CD4-positive, alpha-beta T cell (primary cell): ENCODE measurements at regions not wholly inside any gene's neighbourhood (a gene's known extent, or its start where the extent isn't known, plus 50 kb on each side); places are given as distances from the start of the nearest gene placed in this dataset.

Source experiments
- ATAC-seq: fragments of 200-7000 bp; cut with Tn5 transposase; one replicate; pipeline ENCODE4 v1.10.0; 2022; ENCODE audit warnings: mild to moderate bottlenecking; ENCODE audit not compliant: poor library complexity
- CTCF ChIA-PET: fragments of 350-600 bp; sonication (Branson Sonifier 250); formaldehyde crosslinking; loops from one replicate; lab custom pipeline; 2021; ENCODE audit warnings: antibody characterized with exemption, inconsistent platforms; lab: Charles Lee
- POLR2A ChIA-PET: fragments of 350-600 bp; sonication (Branson Sonifier 250); formaldehyde crosslinking; loops from one replicate; lab custom pipeline; 2021; ENCODE audit warnings: antibody characterized with exemption, inconsistent platforms; lab: Charles Lee
- DNase-seq, 14 experiments: peaks; one replicate each; pipeline ENCODE4 v3.0.0-alpha.2; 2013 to 2020; ENCODE audit warnings: mixed read lengths in 2 of 14
- H3K27ac ChIP-seq, 2 donors: one replicate each; pipeline versions ENCODE4 v1.5.1 to v1.7.0; 2013; ENCODE audit warnings: low read length in 2 of 2, low read depth in 1 of 2, mild to moderate bottlenecking in 1 of 2
- H3K27me3 ChIP-seq, 2 experiments: 1 replicate in 1 of 2; 2 replicates in 1 of 2; pipeline versions ENCODE4 v1.6.1 to v1.7.0; 2013; ENCODE audit warnings: low read length in 2 of 2, control low read depth in 1 of 2, mild to moderate bottlenecking in 1 of 2, moderate library complexity in 1 of 2; ENCODE audit not compliant: insufficient read depth in 2 of 2, control insufficient read depth in 1 of 2
- H3K36me3 ChIP-seq: one replicate; pipeline ENCODE4 v1.6.1; 2013; ENCODE audit warnings: low read length, control low read depth; ENCODE audit not compliant: insufficient read depth
- H3K4me1 ChIP-seq: one replicate; pipeline ENCODE4 v1.6.1; 2013; ENCODE audit warnings: low read length, control low read depth; ENCODE audit not compliant: insufficient read depth
- H3K4me3 ChIP-seq: one replicate; pipeline ENCODE4 v1.5.1; 2013; ENCODE audit warnings: mild to moderate bottlenecking, low read length, moderate library complexity
- H3K9me3 ChIP-seq, 2 experiments: 1 replicate in 1 of 2; 2 replicates in 1 of 2; pipeline versions ENCODE4 v1.6.1 to v1.7.0; 2013; ENCODE audit warnings: low read length in 2 of 2, mild to moderate bottlenecking in 2 of 2, control low read depth in 1 of 2, moderate library complexity in 1 of 2; ENCODE audit not compliant: control insufficient read depth in 1 of 2, insufficient read depth in 1 of 2
- H3K27ac Mint-ChIP-seq: one replicate; pipeline ENCODE4 v1.8.0; 2020; ENCODE audit warnings: mixed read lengths
- H3K27me3 Mint-ChIP-seq: one replicate; pipeline ENCODE4 v1.8.0; 2021; ENCODE audit warnings: mixed read lengths
- H3K36me3 Mint-ChIP-seq: one replicate; pipeline ENCODE4 v1.8.0; 2021; ENCODE audit warnings: low read depth, mixed read lengths
- H3K4me1 Mint-ChIP-seq: one replicate; pipeline ENCODE4 v1.8.0; 2021; ENCODE audit warnings: low read depth, mixed read lengths
- H3K4me3 Mint-ChIP-seq: one replicate; pipeline ENCODE4 v1.8.0; 2020; ENCODE audit warnings: mild to moderate bottlenecking, mixed read lengths
- H3K9me3 Mint-ChIP-seq: one replicate; pipeline ENCODE4 v1.8.0; 2020; ENCODE audit warnings: mixed read lengths
- intact Hi-C, 2 experiments: fragments of 100-400 bp; cut with DNase I in 1 of 2; cut with micrococcal nuclease in 1 of 2; formaldehyde crosslinking; loops; one replicate each; pipeline versions ENCODE4 v1.15.1 to v1.9.0; 2023 to 2025; cut with DNase I, micrococcal nuclease
- TF ChIP-seq, protein P1 (sequence below): fragments of 200-600 bp; IDR thresholded peaks from one replicate; pipeline ENCODE4 v1.8.0; 2022; ENCODE audit warnings: antibody characterized with exemption, mild to moderate bottlenecking

DNA sequence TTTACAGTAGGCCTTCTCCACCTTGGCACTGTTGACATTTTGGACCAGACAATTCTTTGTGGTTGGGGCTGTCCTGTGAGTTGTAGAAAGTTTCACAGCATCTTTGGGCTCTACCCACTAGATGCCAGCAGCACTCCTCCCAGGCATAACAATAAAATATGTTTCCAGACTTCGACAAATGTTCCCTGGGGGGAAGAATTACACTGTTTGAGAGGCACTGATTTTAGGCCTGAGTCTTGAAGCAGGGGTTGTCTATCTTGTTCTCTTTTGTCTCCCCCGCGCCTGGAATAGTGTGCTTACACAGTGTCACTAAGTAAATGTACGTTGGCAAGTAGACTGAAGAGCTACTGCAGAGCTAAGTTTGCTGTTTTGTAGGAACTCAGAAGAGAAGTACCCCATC lies 254.4 kb upstream of the BOD1L1 start:
- H3K9me3 Mint-ChIP-seq: no peaks in the 10 kb centered on the region
- TF ChIP-seq, protein P1, sequence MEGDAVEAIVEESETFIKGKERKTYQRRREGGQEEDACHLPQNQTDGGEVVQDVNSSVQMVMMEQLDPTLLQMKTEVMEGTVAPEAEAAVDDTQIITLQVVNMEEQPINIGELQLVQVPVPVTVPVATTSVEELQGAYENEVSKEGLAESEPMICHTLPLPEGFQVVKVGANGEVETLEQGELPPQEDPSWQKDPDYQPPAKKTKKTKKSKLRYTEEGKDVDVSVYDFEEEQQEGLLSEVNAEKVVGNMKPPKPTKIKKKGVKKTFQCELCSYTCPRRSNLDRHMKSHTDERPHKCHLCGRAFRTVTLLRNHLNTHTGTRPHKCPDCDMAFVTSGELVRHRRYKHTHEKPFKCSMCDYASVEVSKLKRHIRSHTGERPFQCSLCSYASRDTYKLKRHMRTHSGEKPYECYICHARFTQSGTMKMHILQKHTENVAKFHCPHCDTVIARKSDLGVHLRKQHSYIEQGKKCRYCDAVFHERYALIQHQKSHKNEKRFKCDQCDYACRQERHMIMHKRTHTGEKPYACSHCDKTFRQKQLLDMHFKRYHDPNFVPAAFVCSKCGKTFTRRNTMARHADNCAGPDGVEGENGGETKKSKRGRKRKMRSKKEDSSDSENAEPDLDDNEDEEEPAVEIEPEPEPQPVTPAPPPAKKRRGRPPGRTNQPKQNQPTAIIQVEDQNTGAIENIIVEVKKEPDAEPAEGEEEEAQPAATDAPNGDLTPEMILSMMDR: no peak
- H3K4me3 Mint-ChIP-seq: no peak overlapping the region
- Histone ChIP-seq H3K9me3 (no peaks in the 10 kb centered on the region), H3K4me1 (no peaks in the 10 kb centered on the region), H3K4me3 (no peak overlapping the region), H3K36me3 (no peaks in the 10 kb centered on the region), H3K27me3 (no peaks in the 10 kb centered on the region), H3K27ac (no peak overlapping the region)
- H3K4me1 Mint-ChIP-seq: no peaks in the 10 kb centered on the region
- no peaks in the 10 kb centered on the region for H3K27me3 Mint-ChIP-seq
- CTCF ChIA-PET: no interaction called here
- DNase-seq (no peak), ATAC-seq (no peak)
- POLR2A ChIA-PET: no interaction called here
- no peaks in the 10 kb centered on the region for H3K36me3 Mint-ChIP-seq
- intact Hi-C loops: no loop called here
- no peak overlapping the region for H3K27ac Mint-ChIP-seq

DNA sequence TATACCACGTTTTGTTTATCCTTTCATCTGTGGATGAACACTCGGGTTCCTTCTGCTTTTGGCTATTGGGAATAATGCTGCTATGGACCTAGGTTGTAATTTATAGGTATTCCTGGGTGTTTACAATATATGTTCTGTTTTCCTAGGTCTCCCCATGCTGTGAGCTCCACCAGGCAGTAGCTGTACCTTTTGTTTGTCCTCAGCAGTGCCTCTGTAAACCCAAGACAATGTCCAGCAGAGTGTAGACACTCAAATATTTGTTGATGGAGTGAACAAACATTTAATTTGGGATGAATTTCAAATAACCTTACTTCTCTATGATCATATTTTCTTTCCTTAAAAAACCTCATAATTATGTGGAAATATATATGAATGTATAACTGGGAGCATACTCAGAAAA lies 259.5 kb upstream of the BOD1L1 start:
- intact Hi-C loops: no loop called here
- H3K4me3 ChIP-seq: no peak overlapping the region
- no peak overlapping the region for H3K4me3 Mint-ChIP-seq
- no peak for ATAC-seq
- H3K27me3 ChIP-seq: no peaks in the 10 kb centered on the region
- no peak overlapping the region for H3K27ac ChIP-seq
- H3K4me1 Mint-ChIP-seq: no peaks in the 10 kb centered on the region
- H3K27me3 Mint-ChIP-seq: no peaks in the 10 kb centered on the region
- H3K9me3 Mint-ChIP-seq: no peaks in the 10 kb centered on the region
- H3K27ac Mint-ChIP-seq: no peak overlapping the region
- no peaks in the 10 kb centered on the region for H3K36me3 Mint-ChIP-seq
- H3K36me3 ChIP-seq: no peaks in the 10 kb centered on the region
- ChIA-PET POLR2A (no interaction called here), CTCF (no interaction called here)
- H3K9me3 ChIP-seq: no peaks in the 10 kb centered on the region
- no peak for DNase-seq
- TF ChIP-seq, protein P1: no peak
- no peaks in the 10 kb centered on the region for H3K4me1 ChIP-seq

DNA sequence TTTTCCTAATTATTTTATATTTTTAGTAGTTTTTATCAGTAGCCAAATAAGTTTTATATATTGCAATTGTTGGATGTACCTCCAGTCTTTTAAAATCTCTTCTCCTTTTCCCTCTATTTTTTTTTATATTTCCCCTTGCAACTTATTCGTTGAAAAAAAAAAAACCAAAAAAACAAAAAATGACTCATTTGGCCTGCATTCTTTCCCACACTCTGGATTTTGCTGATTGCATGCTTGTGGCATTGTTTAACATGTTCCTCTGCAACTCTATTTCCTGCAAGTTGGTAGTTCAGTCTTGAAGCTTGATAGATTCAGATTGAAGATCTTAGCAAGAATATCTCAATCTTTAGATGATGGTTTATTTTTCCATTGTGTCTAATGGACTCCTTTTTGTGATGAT lies 260.6 kb upstream of the BOD1L1 start:
- H3K4me3 Mint-ChIP-seq: no peak overlapping the region
- TF ChIP-seq, protein P1: no peak
- no peaks in the 10 kb centered on the region for H3K27me3 Mint-ChIP-seq

More for the DNA sequence above, 260.6 kb upstream of the BOD1L1 start:
- H3K36me3 ChIP-seq: no peaks in the 10 kb centered on the region
- POLR2A ChIA-PET: no interaction called here
- H3K4me3 ChIP-seq: no peak overlapping the region
- H3K27me3 ChIP-seq: no peaks in the 10 kb centered on the region
- H3K9me3 ChIP-seq: no peaks in the 10 kb centered on the region
- no peak for DNase-seq
- H3K4me1 Mint-ChIP-seq: no peaks in the 10 kb centered on the region
- H3K4me1 ChIP-seq: no peaks in the 10 kb centered on the region
- ATAC-seq: no peak
- H3K9me3 Mint-ChIP-seq: no peaks in the 10 kb centered on the region
- CTCF ChIA-PET: no interaction called here
- intact Hi-C loops: no loop called here
- no peak overlapping the region for H3K27ac ChIP-seq
- no peaks in the 10 kb centered on the region for H3K36me3 Mint-ChIP-seq
- no peak overlapping the region for H3K27ac Mint-ChIP-seq
